ENCODE measurements at regions not wholly inside any gene's neighbourhood (a gene's known extent, or its start where the extent isn't known, plus 50 kb on each side); places are given as distances from the start of the nearest gene placed in this dataset.

GRCh38 chr1:102151242-102151641, 154.5 kb upstream of the OLFM3 start:
- TF ChIP-seq POLR2AphosphoS5 (IDR thresholded peaks at IDR 0.05; ENCODE audit: low read depth, low read length) (no peak), POLR2A (IDR thresholded peaks at IDR 0.05; ENCODE audit: low read depth, low read length) (no peak)
